Neural progenitor cell (in vitro differentiated cells): ENCODE measurements at regions not wholly inside any gene's neighbourhood (a gene's known extent, or its start where the extent isn't known, plus 50 kb on each side); places are given as distances from the start of the nearest gene placed in this dataset.

Source experiments
- EZH2 ChIP-seq: fragments of 200-600 bp; sonication (generic); IDR thresholded peaks from 2 replicates; pipeline ENCODE4 v1.6.1; 2017; ENCODE audit warnings: antibody characterized with exemption, mild to moderate bottlenecking, moderate library complexity
- EZH2phosphoT487 ChIP-seq: fragments of 200-600 bp; sonication (generic); IDR thresholded peaks from 2 replicates; pipeline ENCODE4 v1.6.1; 2017; ENCODE audit warnings: antibody characterized with exemption
- TF ChIP-seq, protein P1 (sequence below): fragments of 200-600 bp; sonication (generic); IDR thresholded peaks from 2 replicates; pipeline ENCODE4 v1.5.1; 2017; ENCODE audit warnings: antibody characterized with exemption, mild to moderate bottlenecking

- TF ChIP-seq, protein P1, sequence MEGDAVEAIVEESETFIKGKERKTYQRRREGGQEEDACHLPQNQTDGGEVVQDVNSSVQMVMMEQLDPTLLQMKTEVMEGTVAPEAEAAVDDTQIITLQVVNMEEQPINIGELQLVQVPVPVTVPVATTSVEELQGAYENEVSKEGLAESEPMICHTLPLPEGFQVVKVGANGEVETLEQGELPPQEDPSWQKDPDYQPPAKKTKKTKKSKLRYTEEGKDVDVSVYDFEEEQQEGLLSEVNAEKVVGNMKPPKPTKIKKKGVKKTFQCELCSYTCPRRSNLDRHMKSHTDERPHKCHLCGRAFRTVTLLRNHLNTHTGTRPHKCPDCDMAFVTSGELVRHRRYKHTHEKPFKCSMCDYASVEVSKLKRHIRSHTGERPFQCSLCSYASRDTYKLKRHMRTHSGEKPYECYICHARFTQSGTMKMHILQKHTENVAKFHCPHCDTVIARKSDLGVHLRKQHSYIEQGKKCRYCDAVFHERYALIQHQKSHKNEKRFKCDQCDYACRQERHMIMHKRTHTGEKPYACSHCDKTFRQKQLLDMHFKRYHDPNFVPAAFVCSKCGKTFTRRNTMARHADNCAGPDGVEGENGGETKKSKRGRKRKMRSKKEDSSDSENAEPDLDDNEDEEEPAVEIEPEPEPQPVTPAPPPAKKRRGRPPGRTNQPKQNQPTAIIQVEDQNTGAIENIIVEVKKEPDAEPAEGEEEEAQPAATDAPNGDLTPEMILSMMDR, result peak; percentile 64
- no peak for TF ChIP-seq EZH2phosphoT487
- TF ChIP-seq EZH2, result no peak
Measured at GRCh38 chr13:57558051-57558467, 73.5 kb upstream of the PCDH17 start.
